ENCODE measurements at regions not wholly inside any gene's neighbourhood (a gene's known extent, or its start where the extent isn't known, plus 50 kb on each side); places are given as distances from the start of the nearest gene placed in this dataset.

DNA sequence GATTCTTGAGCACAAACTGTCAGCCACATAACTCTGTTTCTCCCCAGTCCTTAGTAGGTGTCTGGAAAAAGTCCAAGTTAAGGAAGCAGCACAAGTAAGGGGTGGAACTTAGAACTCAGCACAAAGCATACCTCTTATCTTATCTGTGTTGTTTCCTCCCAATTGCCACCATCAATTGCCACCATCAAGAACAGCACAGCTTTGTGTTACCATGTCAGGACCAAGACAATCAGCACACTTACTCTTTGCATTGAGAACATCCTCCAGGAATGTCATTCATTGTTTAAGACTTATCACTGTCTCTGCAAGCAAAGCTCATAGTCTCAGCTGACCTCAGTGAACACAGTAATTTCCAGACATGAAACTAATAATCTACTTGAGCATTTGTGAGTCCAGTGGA is 212.7 kb upstream of the FSHR start:
- TF ChIP-seq POLR2AphosphoS5 (IDR thresholded peaks at IDR 0.05; ENCODE audit: low read depth, low read length) (no peak), TAF1 (IDR thresholded peaks at IDR 0.05; ENCODE audit: borderline replicate concordance, low read depth, low read length) (no peak), POLR2A (IDR thresholded peaks at IDR 0.05; ENCODE audit: low read depth, low read length) (no peak)

Data from GM12892 (cell line).